OCI-LY1 (cell line): ENCODE measurements at regions not wholly inside any gene's neighbourhood (a gene's known extent, or its start where the extent isn't known, plus 50 kb on each side); places are given as distances from the start of the nearest gene placed in this dataset.

ENCODE experiments used
- EZH2 ChIP-seq: fragments of 200-600 bp; sonication (generic), shearing (Covaris generic); IDR thresholded peaks from 2 replicates; pipeline ENCODE4 v1.8.0; 2017; ENCODE audit warnings: borderline replicate concordance, mixed run types, mild to moderate bottlenecking, antibody characterized with exemption, low read length, moderate library complexity, mixed read lengths
- TF ChIP-seq, protein P1 (sequence below): fragments of 200-600 bp; sonication (generic), shearing (Covaris generic); IDR thresholded peaks from 2 replicates; pipeline ENCODE4 v1.5.1; 2017; ENCODE audit warnings: mild to moderate bottlenecking, antibody characterized with exemption, low read length, moderate library complexity, mixed read lengths

DNA sequence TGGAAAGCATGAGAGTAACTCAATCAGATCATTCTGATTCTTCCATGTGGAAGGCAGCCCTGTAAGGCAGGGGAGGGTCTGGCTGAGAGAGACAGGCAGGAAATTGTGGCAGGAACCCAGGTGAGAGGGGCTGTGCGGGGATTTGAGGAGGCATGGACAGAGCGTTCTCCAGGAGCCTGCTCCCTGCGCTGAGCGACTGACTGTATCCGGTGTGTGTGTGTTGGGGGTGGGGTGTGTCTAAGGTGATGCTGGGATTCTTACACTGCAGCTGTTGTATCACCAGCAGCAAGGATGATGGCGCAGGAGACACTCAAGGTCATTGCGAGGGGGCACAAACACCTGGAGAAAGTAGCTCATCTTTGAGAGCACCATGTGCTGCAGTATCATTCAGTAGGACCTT is 128.5 kb downstream of the RHOU start:
- TF ChIP-seq, protein P1, sequence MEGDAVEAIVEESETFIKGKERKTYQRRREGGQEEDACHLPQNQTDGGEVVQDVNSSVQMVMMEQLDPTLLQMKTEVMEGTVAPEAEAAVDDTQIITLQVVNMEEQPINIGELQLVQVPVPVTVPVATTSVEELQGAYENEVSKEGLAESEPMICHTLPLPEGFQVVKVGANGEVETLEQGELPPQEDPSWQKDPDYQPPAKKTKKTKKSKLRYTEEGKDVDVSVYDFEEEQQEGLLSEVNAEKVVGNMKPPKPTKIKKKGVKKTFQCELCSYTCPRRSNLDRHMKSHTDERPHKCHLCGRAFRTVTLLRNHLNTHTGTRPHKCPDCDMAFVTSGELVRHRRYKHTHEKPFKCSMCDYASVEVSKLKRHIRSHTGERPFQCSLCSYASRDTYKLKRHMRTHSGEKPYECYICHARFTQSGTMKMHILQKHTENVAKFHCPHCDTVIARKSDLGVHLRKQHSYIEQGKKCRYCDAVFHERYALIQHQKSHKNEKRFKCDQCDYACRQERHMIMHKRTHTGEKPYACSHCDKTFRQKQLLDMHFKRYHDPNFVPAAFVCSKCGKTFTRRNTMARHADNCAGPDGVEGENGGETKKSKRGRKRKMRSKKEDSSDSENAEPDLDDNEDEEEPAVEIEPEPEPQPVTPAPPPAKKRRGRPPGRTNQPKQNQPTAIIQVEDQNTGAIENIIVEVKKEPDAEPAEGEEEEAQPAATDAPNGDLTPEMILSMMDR, result no peak
- TF ChIP-seq EZH2, result no peak
